SK-N-SH (cell line): ENCODE measurements at regions not wholly inside any gene's neighbourhood (a gene's known extent, or its start where the extent isn't known, plus 50 kb on each side); places are given as distances from the start of the nearest gene placed in this dataset.

Source experiments
- CTCF ChIA-PET: fragments of 300-600, 350-600 bp; formaldehyde crosslinking; extraction: SDS; loops from one replicate; lab custom pipeline; 2021; lab: Yijun Ruan, JAX
- POLR2A ChIA-PET: fragments of 350-600 bp; sonication (Branson Sonifier 250); formaldehyde crosslinking; extraction: SDS; loops from one replicate; lab custom pipeline; 2020; ENCODE audit warnings: antibody characterized with exemption, inconsistent platforms; lab: Yijun Ruan, JAX
- DNase-seq: peaks from one replicate; pipeline ENCODE4 v3.0.0; 2012
- H2AFZ ChIP-seq: fragments of 200-600 bp; sonication (generic); 2 replicates; pipeline ENCODE4 v1.8.1; 2016; ENCODE audit warnings: antibody characterized with exemption, mild to moderate bottlenecking, low read depth
- H3F3A ChIP-seq: fragments of 200-600 bp; sonication (generic); replicated peaks from 2 replicates; pipeline ENCODE3; 2016; ENCODE audit warnings: antibody characterized with exemption, mild to moderate bottlenecking; ENCODE audit not compliant: insufficient read depth
- H3K27ac ChIP-seq, 2 experiments: fragments of 200-500 bp in 1 of 2; fragments of 200-600 bp in 1 of 2; sonication (Bioruptor generic) in 1 of 2; sonication (generic), shearing (Covaris generic) in 1 of 2; 2 replicates each; pipeline versions ENCODE4 v1.5.1 to v1.6.1; 2014 to 2016; ENCODE audit warnings: low read depth in 2 of 2, inconsistent platforms in 1 of 2, low read length in 1 of 2, mild to moderate bottlenecking in 1 of 2, mixed read lengths in 1 of 2
- H3K27me3 ChIP-seq: fragments of 200-600 bp; sonication (generic), shearing (Covaris generic); 2 replicates; pipeline ENCODE4 v1.6.1; 2016; ENCODE audit warnings: mixed run types; ENCODE audit not compliant: insufficient read depth
- H3K36me3 ChIP-seq, 2 experiments: fragments of 200-500 bp in 1 of 2; fragments of 200-600 bp in 1 of 2; sonication (Bioruptor generic) in 1 of 2; sonication (generic) in 1 of 2; replicated peaks in 1 of 2; 2 replicates each; pipeline versions ENCODE3 to v1.5.1; 2014 to 2016; ENCODE audit warnings: low read length in 1 of 2, mild to moderate bottlenecking in 1 of 2; ENCODE audit not compliant: insufficient read depth in 2 of 2, control insufficient read depth in 1 of 2
- H3K4me1 ChIP-seq, 2 experiments: fragments of 200-500 bp in 1 of 2; fragments of 200-600 bp in 1 of 2; sonication (Bioruptor generic) in 1 of 2; sonication (generic), shearing (Covaris generic) in 1 of 2; 2 replicates each; pipeline versions ENCODE4 v1.5.1 to v1.6.1; 2014 to 2016; ENCODE audit warnings: low read depth in 1 of 2, low read length in 1 of 2, mixed run types in 1 of 2; ENCODE audit not compliant: insufficient read depth in 2 of 2, control insufficient read depth in 1 of 2
- H3K4me2 ChIP-seq: fragments of 200-600 bp; sonication (generic), shearing (Covaris generic); 2 replicates; pipeline ENCODE4 v1.6.1; 2017; ENCODE audit warnings: mixed run types
- H3K4me3 ChIP-seq, 2 experiments: fragments of 200-500 bp in 1 of 2; fragments of 200-600 bp in 1 of 2; sonication (Bioruptor generic) in 1 of 2; sonication (generic), shearing (Covaris generic) in 1 of 2; 2 replicates each; pipeline versions ENCODE4 v1.5.1 to v1.8.1; 2014 to 2016; ENCODE audit warnings: low read depth in 2 of 2, inconsistent platforms in 1 of 2, low read length in 1 of 2, mild to moderate bottlenecking in 1 of 2, mixed read lengths in 1 of 2, moderate library complexity in 1 of 2
- H3K79me2 ChIP-seq: fragments of 200-600 bp; sonication (generic); 2 replicates; pipeline ENCODE4 v1.8.1; 2017; ENCODE audit warnings: mild to moderate bottlenecking; ENCODE audit not compliant: insufficient read depth
- H3K9ac ChIP-seq: fragments of 200-600 bp; sonication (generic); 2 replicates; pipeline ENCODE4 v1.6.1; 2017; ENCODE audit warnings: mixed run types
- H3K9me2 ChIP-seq: fragments of 200-600 bp; sonication (generic); 2 replicates; pipeline ENCODE4 v1.6.1; 2017; ENCODE audit warnings: mixed run types
- H3K9me3 ChIP-seq: fragments of 200-600 bp; sonication (generic); 2 replicates; pipeline ENCODE4 v1.6.1; 2017; ENCODE audit warnings: mixed run types, mild to moderate bottlenecking, moderate library complexity
- H4K20me1 ChIP-seq: fragments of 200-600 bp; sonication (generic); 2 replicates; pipeline ENCODE4 v1.6.1; 2017; ENCODE audit warnings: mild to moderate bottlenecking, mixed run types; ENCODE audit not compliant: insufficient read depth
- CHD2 ChIP-seq: fragments of 150-350 bp; IDR thresholded peaks from 2 replicates; pipeline ENCODE4 v1.6.1; 2018; ENCODE audit warnings: low read length; ENCODE audit not compliant: partially characterized antibody
- EP300 ChIP-seq, 2 experiments: IDR thresholded peaks; 2 replicates each; pipeline versions ENCODE4 v1.4.0 to v1.6.1; 2012; ENCODE audit warnings: borderline replicate concordance in 1 of 2, low read depth in 1 of 2, low read length in 1 of 2
- FOSL2 ChIP-seq: IDR thresholded peaks from 2 replicates; pipeline ENCODE4 v1.4.0; 2012; ENCODE audit warnings: low read depth, mild to moderate bottlenecking, moderate library complexity, borderline replicate concordance
- GABPA ChIP-seq: IDR thresholded peaks from 2 replicates; pipeline ENCODE4 v1.4.0; 2012; ENCODE audit warnings: low read depth, mild to moderate bottlenecking
- JUND ChIP-seq: IDR thresholded peaks from 2 replicates; pipeline ENCODE4 v1.4.0; 2012
- MEF2A ChIP-seq: IDR thresholded peaks from 2 replicates; pipeline ENCODE4 v1.4.0; 2012; ENCODE audit warnings: low read depth, borderline replicate concordance
- NFIC ChIP-seq: IDR thresholded peaks from 2 replicates; pipeline ENCODE4 v1.4.0; 2012; ENCODE audit warnings: borderline replicate concordance
- POLR2AphosphoS5 ChIP-seq: IDR thresholded peaks from 2 replicates; pipeline ENCODE4 v1.6.1; 2012; ENCODE audit warnings: low read depth, low read length
- RAD21 ChIP-seq: IDR thresholded peaks from 2 replicates; pipeline ENCODE4 v1.6.1; 2012; ENCODE audit warnings: mild to moderate bottlenecking, low read length
- TAF1 ChIP-seq: IDR thresholded peaks from 2 replicates; pipeline ENCODE4 v1.6.1; 2012; ENCODE audit warnings: low read depth, mild to moderate bottlenecking, low read length, moderate library complexity, borderline replicate concordance
- TEAD4 ChIP-seq: IDR thresholded peaks from 2 replicates; pipeline ENCODE4 v1.4.0; 2012; ENCODE audit warnings: mild to moderate bottlenecking, borderline replicate concordance; ENCODE audit not compliant: insufficient read depth
- YY1 ChIP-seq: IDR thresholded peaks from 2 replicates; pipeline ENCODE4 v1.4.0; 2012; ENCODE audit warnings: low read depth, mild to moderate bottlenecking
- WGBS: methylation state at CpG from one replicate; pipeline ENCODE4 v1.1.6; 2017; ENCODE audit warnings: low lambda C conversion rate; 5-methylcytosine and 5-hydroxymethylcytosine counted together
- TF ChIP-seq, protein P1 (sequence below): fragments of 150-350 bp; IDR thresholded peaks from 2 replicates; pipeline ENCODE4 v1.6.1; 2016; ENCODE audit warnings: mild to moderate bottlenecking, low read depth, low read length
- TF ChIP-seq, protein P2 (sequence below): fragments of 200-600 bp; sonication (generic); IDR thresholded peaks from 2 replicates; pipeline ENCODE4 v1.6.1; 2017; ENCODE audit warnings: antibody characterized with exemption, mild to moderate bottlenecking, moderate library complexity
- TF ChIP-seq, protein P3 (sequence below): IDR thresholded peaks from 2 replicates; pipeline ENCODE4 v1.4.0; 2012; ENCODE audit warnings: low read depth
- TF ChIP-seq, protein P4 (sequence below): IDR thresholded peaks from 2 replicates; pipeline ENCODE4; 2012

DNA sequence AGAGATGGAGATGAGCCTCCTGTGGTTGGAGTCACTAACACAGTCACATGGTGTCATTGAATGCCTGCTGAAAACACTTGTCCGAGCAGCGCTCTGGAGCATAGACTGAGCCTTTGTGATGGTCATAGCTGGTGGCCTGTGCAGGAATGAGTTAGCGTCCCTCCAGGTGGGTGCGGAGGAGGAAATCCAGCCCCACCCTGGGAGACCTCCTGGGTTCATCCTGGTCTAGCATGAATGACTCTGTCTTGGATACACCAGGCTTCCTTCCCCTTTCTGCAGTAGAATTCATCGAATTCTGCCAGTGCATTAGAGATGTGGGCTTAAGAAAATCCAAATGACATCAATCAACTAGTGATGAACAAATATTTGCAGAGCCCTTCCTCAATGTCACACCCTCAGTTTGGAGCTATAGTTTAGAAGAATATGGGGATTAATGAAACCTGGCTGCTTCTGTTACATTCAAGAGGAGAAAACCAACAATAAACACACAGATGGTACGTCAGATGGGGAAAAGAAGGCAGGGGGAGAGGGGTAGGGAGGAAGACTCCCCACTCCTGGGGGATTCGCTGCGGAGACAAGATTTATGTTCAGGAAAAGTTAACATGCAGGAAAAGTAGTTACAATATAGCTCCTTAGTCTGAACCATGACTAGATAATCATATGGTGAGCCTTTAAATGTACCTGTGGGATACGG lies 136.7 kb downstream of the DDX1 start:
- Histone ChIP-seq H3K79me2 (no peaks in the 10 kb centered on the region), H3K9ac (no peak overlapping the region), H3K9me2 (no peaks in the 10 kb centered on the region), H3F3A (no peaks in the 10 kb centered on the region), H2AFZ (no peak overlapping the region), H3K27me3 (no peaks in the 10 kb centered on the region), H3K9me3 (no peaks in the 10 kb centered on the region), H4K20me1 (no peaks in the 10 kb centered on the region), H3K27ac (no peak overlapping the region), H3K4me1 (peaks cover 0 to 33% of the 10 kb centered on the region in 2 experiments; a peak in 2 of 4 replicates), H3K4me3 (no peak overlapping the region), H3K4me2 (no peak overlapping the region), H3K36me3 (no peaks in the 10 kb centered on the region)
- ChIA-PET CTCF (interaction anchor here (1.4 kb wide), 1 partner anchor 8 kb away, joined by 3 read pairs; no protein-coding TSS in a partner anchor), POLR2A (no interaction called here)
- no peak for DNase-seq
- TF ChIP-seq, protein P1, sequence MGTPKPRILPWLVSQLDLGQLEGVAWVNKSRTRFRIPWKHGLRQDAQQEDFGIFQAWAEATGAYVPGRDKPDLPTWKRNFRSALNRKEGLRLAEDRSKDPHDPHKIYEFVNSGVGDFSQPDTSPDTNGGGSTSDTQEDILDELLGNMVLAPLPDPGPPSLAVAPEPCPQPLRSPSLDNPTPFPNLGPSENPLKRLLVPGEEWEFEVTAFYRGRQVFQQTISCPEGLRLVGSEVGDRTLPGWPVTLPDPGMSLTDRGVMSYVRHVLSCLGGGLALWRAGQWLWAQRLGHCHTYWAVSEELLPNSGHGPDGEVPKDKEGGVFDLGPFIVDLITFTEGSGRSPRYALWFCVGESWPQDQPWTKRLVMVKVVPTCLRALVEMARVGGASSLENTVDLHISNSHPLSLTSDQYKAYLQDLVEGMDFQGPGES, result no peak
- no peak for TF ChIP-seq NFIC
- TF ChIP-seq, protein P2, sequence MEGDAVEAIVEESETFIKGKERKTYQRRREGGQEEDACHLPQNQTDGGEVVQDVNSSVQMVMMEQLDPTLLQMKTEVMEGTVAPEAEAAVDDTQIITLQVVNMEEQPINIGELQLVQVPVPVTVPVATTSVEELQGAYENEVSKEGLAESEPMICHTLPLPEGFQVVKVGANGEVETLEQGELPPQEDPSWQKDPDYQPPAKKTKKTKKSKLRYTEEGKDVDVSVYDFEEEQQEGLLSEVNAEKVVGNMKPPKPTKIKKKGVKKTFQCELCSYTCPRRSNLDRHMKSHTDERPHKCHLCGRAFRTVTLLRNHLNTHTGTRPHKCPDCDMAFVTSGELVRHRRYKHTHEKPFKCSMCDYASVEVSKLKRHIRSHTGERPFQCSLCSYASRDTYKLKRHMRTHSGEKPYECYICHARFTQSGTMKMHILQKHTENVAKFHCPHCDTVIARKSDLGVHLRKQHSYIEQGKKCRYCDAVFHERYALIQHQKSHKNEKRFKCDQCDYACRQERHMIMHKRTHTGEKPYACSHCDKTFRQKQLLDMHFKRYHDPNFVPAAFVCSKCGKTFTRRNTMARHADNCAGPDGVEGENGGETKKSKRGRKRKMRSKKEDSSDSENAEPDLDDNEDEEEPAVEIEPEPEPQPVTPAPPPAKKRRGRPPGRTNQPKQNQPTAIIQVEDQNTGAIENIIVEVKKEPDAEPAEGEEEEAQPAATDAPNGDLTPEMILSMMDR, result no peak
- TF ChIP-seq YY1, result no peak
- no peak for TF ChIP-seq JUND
- no peak for TF ChIP-seq TEAD4
- TF ChIP-seq RAD21, result no peak
- TF ChIP-seq, protein P3, sequence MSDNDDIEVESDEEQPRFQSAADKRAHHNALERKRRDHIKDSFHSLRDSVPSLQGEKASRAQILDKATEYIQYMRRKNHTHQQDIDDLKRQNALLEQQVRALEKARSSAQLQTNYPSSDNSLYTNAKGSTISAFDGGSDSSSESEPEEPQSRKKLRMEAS, result no peak
- TF ChIP-seq GABPA, result no peak
- no peak for TF ChIP-seq EP300 (IDR thresholded peaks at IDR 0.05; ENCODE audit: borderline replicate concordance in 1 of 2, low read depth in 1 of 2, low read length in 1 of 2)
- no peak for TF ChIP-seq TAF1
- no peak for TF ChIP-seq CHD2
- no peak for TF ChIP-seq POLR2AphosphoS5
- WGBS, result 59% methylated on average over 9 of the region's 9 CpGs

DNA sequence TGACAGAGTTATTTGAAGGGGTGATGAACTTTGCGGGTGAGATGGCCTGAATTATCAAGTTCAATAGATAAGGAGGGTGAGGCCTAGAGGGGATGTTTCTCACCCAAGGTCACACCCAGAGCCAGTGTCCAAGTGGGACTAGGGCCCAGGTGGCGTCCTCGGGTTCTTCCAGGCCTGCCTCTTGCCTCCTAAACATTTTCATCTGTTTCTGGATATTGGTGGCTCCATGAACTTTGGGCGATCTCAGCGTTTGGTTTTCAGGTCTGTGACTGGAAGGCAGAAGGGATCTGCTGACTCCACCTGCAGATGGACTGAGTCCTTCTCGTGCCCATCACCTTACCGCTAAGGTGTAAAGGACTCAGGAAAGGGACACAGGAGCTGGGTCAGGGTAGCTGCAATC lies 137.3 kb downstream of the DDX1 start:
- no peaks in the 10 kb centered on the region for H3F3A ChIP-seq
- peaks cover 0 to 33% of the 10 kb centered on the region in 2 experiments; a peak in 2 of 4 replicates for H3K4me1 ChIP-seq
- no peaks in the 10 kb centered on the region for H3K36me3 ChIP-seq
- 54% methylated on average over 7 of the region's 7 CpGs for WGBS
- H3K9me2 ChIP-seq, result no peaks in the 10 kb centered on the region
- H3K4me3 ChIP-seq, result no peak overlapping the region
- no peak overlapping the region for H3K27ac ChIP-seq
- H2AFZ ChIP-seq, result no peak overlapping the region
- no peaks in the 10 kb centered on the region for H3K27me3 ChIP-seq
- ChIA-PET CTCF (no interaction called here), POLR2A (interaction anchor here (0.6 kb wide), 1 partner anchor 183 kb away, joined by 3 read pairs; no protein-coding TSS in a partner anchor)
- no peaks in the 10 kb centered on the region for H3K9me3 ChIP-seq
- H3K9ac ChIP-seq, result no peak overlapping the region
- no peaks in the 10 kb centered on the region for H4K20me1 ChIP-seq
- H3K79me2 ChIP-seq, result no peaks in the 10 kb centered on the region
- no peak overlapping the region for H3K4me2 ChIP-seq
- DNase-seq, result no peak
- TF ChIP-seq, protein P4, sequence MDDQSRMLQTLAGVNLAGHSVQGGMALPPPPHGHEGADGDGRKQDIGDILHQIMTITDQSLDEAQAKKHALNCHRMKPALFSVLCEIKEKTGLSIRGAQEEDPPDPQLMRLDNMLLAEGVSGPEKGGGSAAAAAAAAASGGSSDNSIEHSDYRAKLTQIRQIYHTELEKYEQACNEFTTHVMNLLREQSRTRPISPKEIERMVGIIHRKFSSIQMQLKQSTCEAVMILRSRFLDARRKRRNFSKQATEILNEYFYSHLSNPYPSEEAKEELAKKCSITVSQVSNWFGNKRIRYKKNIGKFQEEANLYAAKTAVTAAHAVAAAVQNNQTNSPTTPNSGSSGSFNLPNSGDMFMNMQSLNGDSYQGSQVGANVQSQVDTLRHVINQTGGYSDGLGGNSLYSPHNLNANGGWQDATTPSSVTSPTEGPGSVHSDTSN, result no peak
- TF ChIP-seq, protein P2, result no peak
- TF ChIP-seq, protein P1, result no peak
- no peak for TF ChIP-seq FOSL2
- no peak for TF ChIP-seq MEF2A
